Sciatic nerve (tissue), 2 donors: ENCODE measurements at regions not wholly inside any gene's neighbourhood (a gene's known extent, or its start where the extent isn't known, plus 50 kb on each side); places are given as distances from the start of the nearest gene placed in this dataset.
"Not testable (repeated sequence)": the region's sequence is repeated elsewhere in the genome, so short reads cannot be mapped to it uniquely, and the experiment has no call there.

Experiments used
- ATAC-seq: fragments of 200-7000 bp; cut with Tn5 transposase; one replicate; pipeline ENCODE4 v1.9.1; 2020; ENCODE audit warnings: mild to moderate bottlenecking, moderate library complexity
- DNase-seq: peaks from one replicate; pipeline ENCODE4 v3.0.0-alpha.2; 2020; ENCODE audit warnings: low spot score
- intact Hi-C: fragments of 100-400 bp; cut with DNase I; formaldehyde crosslinking; loops from one replicate; pipeline ENCODE4 v1.14.2; 2022
- donor health status: DM: no; HTN: no; CAD: no.
- donor health status: DM: no; HTN: no; CAD: no.

DNA sequence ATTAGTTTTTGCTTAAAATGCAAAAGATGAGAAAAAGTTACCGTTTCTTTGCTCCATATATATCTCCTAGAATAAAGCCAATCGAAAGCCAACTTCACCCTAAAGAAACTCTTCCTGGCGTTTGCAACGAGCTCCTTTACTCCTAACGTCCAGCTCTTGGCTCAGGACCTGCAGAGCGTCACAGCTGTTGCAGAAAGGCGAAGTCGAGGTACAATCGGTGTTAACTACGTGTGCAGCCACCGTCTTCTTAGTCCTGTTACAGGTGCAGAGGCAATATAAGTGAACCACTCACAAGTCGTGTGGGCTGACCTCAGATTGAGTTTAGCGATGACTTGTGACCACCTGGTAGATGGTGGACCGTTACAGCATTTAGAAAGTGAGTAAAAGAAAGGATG, 113.1 kb downstream of the TRIM27 start:
- no peak for DNase-seq
- ATAC-seq, result no peak
- intact Hi-C loops, result no loop called here

DNA sequence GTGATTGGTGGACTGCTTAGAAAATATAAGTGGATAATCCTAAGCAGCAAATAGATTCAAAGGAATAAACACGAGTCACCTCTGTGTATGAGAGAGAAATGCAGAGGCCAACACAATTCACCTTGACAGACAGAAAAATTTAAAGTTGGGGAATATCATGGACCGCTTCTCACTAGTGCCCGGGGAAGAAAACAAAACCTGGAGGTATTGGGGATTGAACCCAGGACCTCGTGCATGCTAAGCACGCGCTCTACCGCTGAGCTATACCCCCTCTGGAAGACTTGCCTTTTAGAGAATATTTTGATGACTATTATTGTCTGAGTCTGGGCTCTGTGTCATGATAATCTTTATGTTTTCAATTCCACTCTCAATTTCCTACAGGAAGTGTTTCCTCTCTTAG, 111.9 kb downstream of the TRIM27 start:
- no peak for DNase-seq
- intact Hi-C loops, result no loop called here
- no peak for ATAC-seq

DNA sequence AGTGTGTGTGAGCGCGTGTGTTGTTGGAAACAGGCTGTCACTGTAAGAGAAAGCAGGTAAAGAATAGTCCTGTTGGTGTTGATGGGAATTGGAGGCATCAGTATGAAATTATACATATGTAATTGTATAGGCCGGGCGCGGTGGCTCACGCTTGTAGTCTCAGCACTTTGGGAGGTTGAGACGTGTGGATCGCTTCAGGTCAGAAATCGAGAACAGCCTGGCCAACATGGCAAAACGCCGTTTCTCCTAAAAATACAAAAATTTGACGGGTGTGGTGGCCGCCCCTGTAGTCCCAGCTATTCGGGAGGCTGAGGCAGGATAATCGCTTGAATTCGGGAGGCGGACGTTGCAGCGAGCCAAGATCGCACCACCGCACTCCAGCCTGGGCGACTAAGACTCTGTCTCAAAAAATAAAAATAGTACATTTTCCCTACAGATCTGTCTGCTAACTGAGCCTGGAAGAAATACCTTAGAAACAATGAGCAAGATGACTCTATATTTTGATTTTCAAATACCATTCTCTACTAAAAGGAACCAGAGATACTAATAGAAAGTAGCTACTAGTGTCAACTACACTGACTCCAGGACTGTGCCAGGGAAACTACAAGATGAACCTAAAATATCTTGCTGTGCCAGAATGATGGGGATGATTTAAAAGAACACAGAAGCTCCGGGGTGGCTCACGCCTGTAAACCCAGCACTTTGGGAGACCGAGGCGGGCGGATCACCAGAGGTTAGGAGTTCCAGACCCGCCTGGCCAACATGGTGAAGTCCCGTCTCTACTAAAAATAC, 110.8 kb downstream of the TRIM27 start:
- DNase-seq, result no peak
- no peak for ATAC-seq
- intact Hi-C loops, result no loop called here

- no peak for ATAC-seq
- intact Hi-C loops, result no loop called here
- no peak for DNase-seq
Measured at GRCh38 chr6:28814032-28814976, 109.5 kb downstream of the TRIM27 start.

- intact Hi-C loops, result no loop called here
- ATAC-seq (no peak), DNase-seq (no peak)
Measured at GRCh38 chr6:28816339-28816908, 107.4 kb downstream of the TRIM27 start.

- DNase-seq (no peak), ATAC-seq (no peak)
- intact Hi-C loops, result no loop called here
Measured at GRCh38 chr6:28816909-28817807, 106.6 kb downstream of the TRIM27 start.

GRCh38 chr6:28817808-28818145, 106.0 kb downstream of the TRIM27 start:
- intact Hi-C loops, result no loop called here
- DNase-seq, result no peak
- no peak for ATAC-seq

DNA sequence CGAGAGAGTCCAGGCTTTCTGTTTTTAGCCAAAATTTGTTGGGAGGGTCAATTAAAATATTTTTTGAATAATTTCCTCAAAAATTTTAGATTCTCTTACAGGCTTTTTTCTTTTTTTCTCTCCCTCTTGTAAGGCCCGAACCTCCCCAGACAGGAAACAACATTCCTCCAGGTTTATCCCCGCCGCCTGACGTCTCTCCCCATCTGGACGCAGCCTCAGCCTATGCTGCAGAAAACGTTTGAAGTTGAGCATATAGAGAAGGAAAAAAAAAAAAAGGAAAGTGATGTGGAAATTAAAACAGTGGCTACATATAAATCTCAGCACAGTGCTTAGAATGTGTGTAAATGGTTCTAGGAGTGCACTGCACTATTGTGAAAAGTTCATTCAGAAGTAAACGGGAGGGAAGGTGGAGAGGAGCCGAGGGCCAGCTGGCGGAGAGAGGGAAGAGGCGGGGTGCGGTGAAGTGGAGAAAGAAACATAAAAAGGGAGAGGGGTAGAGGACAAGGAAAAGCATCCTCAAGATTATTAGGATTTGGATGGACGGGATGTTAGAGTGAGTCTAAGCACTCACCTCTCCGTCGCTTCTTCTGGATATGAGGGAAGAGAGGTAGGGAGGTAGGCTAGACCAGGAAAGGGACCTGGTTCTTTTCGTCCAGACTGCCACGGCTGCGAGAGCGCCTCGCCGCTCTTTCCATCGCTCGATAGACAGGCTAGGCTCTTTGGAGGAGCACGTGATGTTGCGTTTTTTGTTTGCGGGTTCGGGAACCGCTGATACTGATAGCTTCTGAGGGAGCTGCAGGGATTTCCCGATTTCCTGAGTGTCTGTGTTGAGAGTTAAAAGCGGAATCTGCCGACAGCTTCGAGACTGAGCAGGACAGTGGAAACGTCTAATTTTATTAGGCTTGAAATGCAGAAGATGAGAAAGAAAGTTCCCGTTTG, 98.7 kb downstream of the TRIM27 start:
- DNase-seq (no peak), ATAC-seq (no peak)
- intact Hi-C loops, result loop anchor here (5.0 kb wide), 1 partner anchor 1093 kb away; no protein-coding TSS in a partner anchor

- intact Hi-C loops, result no loop called here
- ATAC-seq (no peak), DNase-seq (no peak)
Measured at GRCh38 chr6:28825732-28826293, 98.0 kb downstream of the TRIM27 start.

GRCh38 chr6:28831683-28832082, 92.1 kb downstream of the TRIM27 start:
- intact Hi-C loops, DNase-seq, ATAC-seq: not testable (repeated sequence)

DNA sequence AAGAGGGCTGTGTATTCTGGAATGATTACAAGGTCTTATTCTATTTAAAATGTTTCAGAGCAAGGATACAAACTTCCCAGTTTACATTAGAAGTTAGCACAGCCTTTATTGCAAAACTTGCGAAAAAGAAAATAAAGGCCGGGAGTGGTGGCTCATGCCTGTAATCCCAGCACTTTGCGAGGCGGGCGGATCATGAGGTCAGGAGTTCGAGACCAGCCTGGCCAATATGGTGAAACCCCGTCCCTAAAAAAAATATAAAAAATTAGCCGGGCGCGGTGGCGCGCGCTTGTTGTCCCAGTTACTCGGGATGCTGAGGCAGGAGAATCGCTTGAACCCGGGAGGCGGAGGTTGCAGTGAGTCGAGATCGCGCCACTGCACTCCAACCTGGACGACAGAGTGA, 87.1 kb downstream of the TRIM27 start:
- ATAC-seq, intact Hi-C loops, DNase-seq: not testable (repeated sequence)

DNA sequence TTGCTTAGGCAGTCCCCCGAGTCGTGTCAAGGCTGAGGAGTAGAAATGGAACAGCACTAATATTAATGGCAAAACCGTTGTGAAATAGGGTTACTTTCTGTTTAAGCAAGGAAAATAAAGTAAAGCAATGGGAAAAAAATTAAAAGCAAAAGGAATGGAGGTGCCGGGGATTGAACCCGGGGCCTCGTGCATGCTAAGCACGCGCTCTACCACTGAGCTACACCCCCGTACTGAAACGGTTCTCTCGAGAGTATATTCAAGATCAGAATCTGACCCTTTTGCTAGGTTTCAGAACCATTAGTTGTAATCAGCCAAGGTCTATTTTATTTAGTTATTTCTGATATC, 85.5 kb downstream of the TRIM27 start:
- ATAC-seq (peak; percentile 94), DNase-seq (peak; percentile 72)
- intact Hi-C loops, result no loop called here

- ATAC-seq (peak; percentile 94), DNase-seq (peak; percentile 92)
- intact Hi-C loops, result no loop called here
Measured at GRCh38 chr6:28838634-28839442, 84.9 kb downstream of the TRIM27 start.

- DNase-seq (no peak), ATAC-seq (no peak)
- intact Hi-C loops, result no loop called here
Measured at GRCh38 chr6:28839443-28840120, 84.2 kb downstream of the TRIM27 start.

DNA sequence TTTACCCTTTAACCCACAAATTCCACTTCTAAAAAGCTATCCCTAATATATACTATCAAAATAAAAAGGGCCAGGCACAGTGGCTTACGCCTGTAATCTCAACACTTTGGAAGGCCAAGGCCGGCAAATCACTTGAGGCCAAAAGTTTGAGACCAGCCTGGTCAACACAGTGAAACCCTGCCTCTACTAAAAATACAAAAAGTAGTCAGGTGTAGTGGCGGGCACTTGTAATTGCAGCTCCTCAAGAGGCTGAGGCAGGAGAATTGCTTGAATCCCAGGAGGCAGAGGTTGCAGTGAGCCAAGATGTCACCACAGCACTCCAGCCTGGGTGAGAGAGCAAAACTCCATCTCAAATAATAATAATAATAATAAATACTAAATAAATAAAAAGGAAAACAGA, 82.5 kb downstream of the TRIM27 start:
- ATAC-seq (no peak), DNase-seq (no peak)
- intact Hi-C loops, result no loop called here

GRCh38 chr6:28848756-28849155, 75.0 kb downstream of the TRIM27 start:
- ATAC-seq, DNase-seq, intact Hi-C loops: not testable (repeated sequence)
